ENCODE measurements at regions not wholly inside any gene's neighbourhood (a gene's known extent, or its start where the extent isn't known, plus 50 kb on each side); places are given as distances from the start of the nearest gene placed in this dataset.

GRCh38 chr9:81824802-81825730 is 103.2 kb upstream of the SPATA31D4 start:
- H3K9ac ChIP-seq (ENCODE audit: low read length in 3 of 3) = no peak overlapping the region
- no peaks in the 10 kb centered on the region for H3K36me3 ChIP-seq (ENCODE audit: control insufficient read depth in 2 of 3, insufficient read depth in 3 of 3, low read length in 3 of 3)
- no peak for TF ChIP-seq CTCF (IDR thresholded peaks at IDR 0.05; ENCODE audit: borderline replicate concordance, extremely low read depth, insufficient read depth)
- no peaks in the 10 kb centered on the region for H3K27me3 ChIP-seq (ENCODE audit: control insufficient read depth, insufficient read depth, low read length)
- H3K4me3 ChIP-seq (ENCODE audit: low read length in 3 of 3) = no peak overlapping the region
- H3K4me1 ChIP-seq (ENCODE audit: control insufficient read depth in 2 of 3, insufficient read depth in 2 of 3, low read depth in 1 of 3, low read length in 3 of 3) = peaks cover 0 to 2% (median 0%) of the 10 kb centered on the region in 3 donors
- FAIRE-seq (no peak), DNase-seq (peak in 3 of 5 donors; percentile 33 to 71 (median 64))
- H3K27ac ChIP-seq (ENCODE audit: low read depth in 2 of 2, low read length in 2 of 2) = no peak overlapping the region
- H3K9me3 ChIP-seq (ENCODE audit: control insufficient read depth in 2 of 3, insufficient read depth in 1 of 3, low read length in 3 of 3) = no peaks in the 10 kb centered on the region
- intact Hi-C loops (cut with DNase I) = no loop called here

- Histone ChIP-seq H3K9me3 (ENCODE audit: control insufficient read depth in 2 of 3, insufficient read depth in 1 of 3, low read length in 3 of 3) (no peaks in the 10 kb centered on the region), H3K4me3 (ENCODE audit: low read length in 3 of 3) (no peak overlapping the region), H3K27me3 (ENCODE audit: control insufficient read depth, insufficient read depth, low read length) (no peaks in the 10 kb centered on the region), H3K36me3 (ENCODE audit: control insufficient read depth in 2 of 3, insufficient read depth in 3 of 3, low read length in 3 of 3) (no peaks in the 10 kb centered on the region), H3K4me1 (ENCODE audit: control insufficient read depth in 2 of 3, insufficient read depth in 2 of 3, low read depth in 1 of 3, low read length in 3 of 3) (peaks cover 0 to 2% (median 0%) of the 10 kb centered on the region in 3 donors), H3K27ac (ENCODE audit: low read depth in 2 of 2, low read length in 2 of 2) (no peak overlapping the region), H3K9ac (ENCODE audit: low read length in 3 of 3) (no peak overlapping the region)
- no peak for FAIRE-seq
- no peak for TF ChIP-seq CTCF (IDR thresholded peaks at IDR 0.05; ENCODE audit: borderline replicate concordance, extremely low read depth, insufficient read depth)
- intact Hi-C loops (cut with DNase I) = no loop called here
- no peak for DNase-seq
These were observed 102.2 kb upstream of the SPATA31D4 start for GRCh38 chr9:81825846-81826516.

- DNase-seq = no peak
- Histone ChIP-seq H3K9me3 (ENCODE audit: control insufficient read depth in 2 of 3, insufficient read depth in 1 of 3, low read length in 3 of 3) (no peaks in the 10 kb centered on the region), H3K36me3 (ENCODE audit: control insufficient read depth in 2 of 3, insufficient read depth in 3 of 3, low read length in 3 of 3) (no peaks in the 10 kb centered on the region), H3K4me3 (ENCODE audit: low read length in 3 of 3) (no peak overlapping the region), H3K27ac (ENCODE audit: low read depth in 2 of 2, low read length in 2 of 2) (no peak overlapping the region), H3K9ac (ENCODE audit: low read length in 3 of 3) (no peak overlapping the region), H3K4me1 (ENCODE audit: control insufficient read depth in 2 of 3, insufficient read depth in 2 of 3, low read depth in 1 of 3, low read length in 3 of 3) (peaks cover 0 to 2% (median 0%) of the 10 kb centered on the region in 3 donors), H3K27me3 (ENCODE audit: control insufficient read depth, insufficient read depth, low read length) (no peaks in the 10 kb centered on the region)
- TF ChIP-seq CTCF (IDR thresholded peaks at IDR 0.05; ENCODE audit: borderline replicate concordance, extremely low read depth, insufficient read depth) = no peak
- no peak for FAIRE-seq
- intact Hi-C loops (cut with DNase I) = no loop called here
These were observed 101.7 kb upstream of the SPATA31D4 start for GRCh38 chr9:81826517-81826906.
